Hepatocyte (in vitro differentiated cells): ENCODE measurements at regions not wholly inside any gene's neighbourhood (a gene's known extent, or its start where the extent isn't known, plus 50 kb on each side); places are given as distances from the start of the nearest gene placed in this dataset.

Experiments
- EZH2 ChIP-seq: fragments of 200-600 bp; sonication (generic); IDR thresholded peaks from 2 replicates; pipeline ENCODE4 v1.6.1; 2016; ENCODE audit warnings: antibody characterized with exemption, mild to moderate bottlenecking, borderline replicate concordance
- EZH2phosphoT487 ChIP-seq: fragments of 200-600 bp; sonication (generic); IDR thresholded peaks from one replicate; pipeline ENCODE4 v1.6.1; 2018; ENCODE audit warnings: antibody characterized with exemption, mild to moderate bottlenecking, low read depth, moderate library complexity; ENCODE audit not compliant: unreplicated experiment, severe bottlenecking
- TF ChIP-seq, protein P1 (sequence below): fragments of 200-600 bp; sonication (generic); IDR thresholded peaks from 2 replicates; pipeline ENCODE4 v1.5.1; 2016; ENCODE audit warnings: antibody characterized with exemption, mild to moderate bottlenecking; ENCODE audit not compliant: poor library complexity

- TF ChIP-seq, protein P1, sequence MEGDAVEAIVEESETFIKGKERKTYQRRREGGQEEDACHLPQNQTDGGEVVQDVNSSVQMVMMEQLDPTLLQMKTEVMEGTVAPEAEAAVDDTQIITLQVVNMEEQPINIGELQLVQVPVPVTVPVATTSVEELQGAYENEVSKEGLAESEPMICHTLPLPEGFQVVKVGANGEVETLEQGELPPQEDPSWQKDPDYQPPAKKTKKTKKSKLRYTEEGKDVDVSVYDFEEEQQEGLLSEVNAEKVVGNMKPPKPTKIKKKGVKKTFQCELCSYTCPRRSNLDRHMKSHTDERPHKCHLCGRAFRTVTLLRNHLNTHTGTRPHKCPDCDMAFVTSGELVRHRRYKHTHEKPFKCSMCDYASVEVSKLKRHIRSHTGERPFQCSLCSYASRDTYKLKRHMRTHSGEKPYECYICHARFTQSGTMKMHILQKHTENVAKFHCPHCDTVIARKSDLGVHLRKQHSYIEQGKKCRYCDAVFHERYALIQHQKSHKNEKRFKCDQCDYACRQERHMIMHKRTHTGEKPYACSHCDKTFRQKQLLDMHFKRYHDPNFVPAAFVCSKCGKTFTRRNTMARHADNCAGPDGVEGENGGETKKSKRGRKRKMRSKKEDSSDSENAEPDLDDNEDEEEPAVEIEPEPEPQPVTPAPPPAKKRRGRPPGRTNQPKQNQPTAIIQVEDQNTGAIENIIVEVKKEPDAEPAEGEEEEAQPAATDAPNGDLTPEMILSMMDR: no peak
- no peak for TF ChIP-seq EZH2phosphoT487
- TF ChIP-seq EZH2: no peak
These were observed 110.2 kb upstream of the WDR1 start for GRCh38 chr4:10226756-10227155.
